ENCODE measurements at regions not wholly inside any gene's neighbourhood (a gene's known extent, or its start where the extent isn't known, plus 50 kb on each side); places are given as distances from the start of the nearest gene placed in this dataset.

DNA sequence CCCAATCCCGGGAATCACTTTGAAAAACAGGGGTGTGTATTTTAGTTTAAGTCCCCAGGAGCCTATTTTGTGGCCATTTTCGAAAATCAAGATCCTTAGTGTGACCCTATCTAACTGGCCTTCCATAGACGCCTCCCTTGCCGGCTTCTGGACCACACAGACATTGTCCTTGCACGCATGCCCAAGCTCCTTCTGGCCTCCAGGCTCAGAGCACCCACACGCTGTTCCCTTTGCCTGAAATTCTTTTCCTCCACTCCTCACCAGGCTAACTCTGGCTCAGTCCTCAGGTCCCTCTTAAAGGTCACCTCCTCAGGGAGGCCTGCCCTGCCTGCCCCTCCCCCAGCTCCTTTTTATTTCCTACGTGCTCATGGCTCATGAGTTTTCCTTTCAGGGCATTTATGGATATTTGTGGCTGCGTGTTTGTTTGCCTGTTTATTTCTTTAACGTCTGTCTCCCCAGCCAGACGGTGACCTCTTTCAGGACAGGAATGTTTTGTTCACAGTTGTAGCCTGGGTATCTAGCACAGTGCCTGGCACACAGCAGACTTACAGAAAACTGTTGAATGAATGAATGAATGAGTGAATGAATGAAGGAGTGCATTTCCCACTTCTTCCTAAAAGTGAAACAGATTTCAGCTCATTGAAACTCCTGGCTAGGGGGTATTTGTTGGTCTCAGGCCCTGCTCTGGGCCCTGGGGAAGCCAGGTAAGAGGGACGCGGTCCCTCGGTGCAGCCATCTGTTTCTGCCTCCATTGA is 79.1 kb upstream of the IER5L start:
- no peak for DNase-seq

DNA sequence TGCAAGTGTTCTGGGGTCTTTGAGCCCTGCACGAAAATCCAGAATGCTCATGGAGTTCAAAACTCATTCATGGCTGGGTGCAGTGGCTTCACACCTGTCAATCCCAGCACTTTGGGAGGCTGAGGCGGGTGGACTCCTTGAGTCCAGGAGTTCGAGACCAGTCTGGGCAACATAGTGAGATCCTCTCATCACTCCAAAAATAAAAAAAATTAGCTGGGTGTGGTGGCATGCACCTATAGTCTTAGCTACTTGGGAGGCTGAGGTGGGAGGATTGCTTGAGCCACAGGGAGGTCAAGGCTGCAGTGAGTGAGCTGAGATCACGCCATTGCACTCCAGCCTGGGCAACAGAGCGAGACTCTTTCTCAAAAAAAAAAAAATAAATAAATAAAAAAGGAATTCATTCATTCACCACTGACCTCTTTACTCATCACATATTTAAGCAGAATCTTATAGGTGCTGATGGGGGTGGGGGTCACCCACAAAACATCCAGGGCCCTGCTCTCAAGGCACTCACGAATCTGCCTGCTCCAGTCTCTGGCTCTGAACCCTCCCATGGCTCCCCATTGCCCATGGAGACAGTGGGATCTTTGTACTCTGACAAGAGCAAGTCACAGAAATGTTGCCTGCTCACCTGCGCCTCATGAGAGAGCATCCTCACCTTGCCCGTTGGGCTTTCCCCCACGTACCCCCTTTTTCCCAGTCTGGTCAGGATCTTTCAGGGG is 76.7 kb upstream of the IER5L start:
- DNase-seq: no peak

DNA sequence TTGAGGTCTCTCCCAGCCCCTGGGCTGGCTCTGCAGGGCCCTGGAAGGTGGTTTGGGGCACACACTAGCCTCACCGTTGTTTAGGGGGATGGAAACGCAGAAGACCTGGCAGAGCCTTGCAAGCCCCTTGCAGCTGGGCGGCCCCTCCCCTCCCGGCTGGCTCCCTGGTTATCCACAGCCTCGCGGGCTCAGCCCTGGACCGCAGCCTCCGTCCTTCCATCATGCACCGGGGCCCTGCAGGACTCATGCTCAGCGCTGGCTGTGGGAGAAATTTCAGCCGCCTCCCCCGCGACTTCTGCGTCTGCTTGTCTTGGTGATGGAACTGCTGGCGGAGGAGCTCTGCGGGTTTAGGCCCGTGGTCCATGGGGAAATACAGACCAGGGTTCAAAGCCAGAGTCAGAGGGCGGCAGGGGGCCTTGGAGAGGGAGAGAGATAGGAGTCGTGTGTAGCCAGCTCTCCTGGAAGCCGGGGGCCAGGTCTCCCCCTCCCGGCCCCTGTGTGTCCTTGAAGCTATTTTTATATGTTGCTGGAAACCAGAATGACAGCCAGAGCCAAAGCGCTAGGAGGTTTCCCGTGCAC is 75.8 kb upstream of the IER5L start:
- DNase-seq: no peak

DNA sequence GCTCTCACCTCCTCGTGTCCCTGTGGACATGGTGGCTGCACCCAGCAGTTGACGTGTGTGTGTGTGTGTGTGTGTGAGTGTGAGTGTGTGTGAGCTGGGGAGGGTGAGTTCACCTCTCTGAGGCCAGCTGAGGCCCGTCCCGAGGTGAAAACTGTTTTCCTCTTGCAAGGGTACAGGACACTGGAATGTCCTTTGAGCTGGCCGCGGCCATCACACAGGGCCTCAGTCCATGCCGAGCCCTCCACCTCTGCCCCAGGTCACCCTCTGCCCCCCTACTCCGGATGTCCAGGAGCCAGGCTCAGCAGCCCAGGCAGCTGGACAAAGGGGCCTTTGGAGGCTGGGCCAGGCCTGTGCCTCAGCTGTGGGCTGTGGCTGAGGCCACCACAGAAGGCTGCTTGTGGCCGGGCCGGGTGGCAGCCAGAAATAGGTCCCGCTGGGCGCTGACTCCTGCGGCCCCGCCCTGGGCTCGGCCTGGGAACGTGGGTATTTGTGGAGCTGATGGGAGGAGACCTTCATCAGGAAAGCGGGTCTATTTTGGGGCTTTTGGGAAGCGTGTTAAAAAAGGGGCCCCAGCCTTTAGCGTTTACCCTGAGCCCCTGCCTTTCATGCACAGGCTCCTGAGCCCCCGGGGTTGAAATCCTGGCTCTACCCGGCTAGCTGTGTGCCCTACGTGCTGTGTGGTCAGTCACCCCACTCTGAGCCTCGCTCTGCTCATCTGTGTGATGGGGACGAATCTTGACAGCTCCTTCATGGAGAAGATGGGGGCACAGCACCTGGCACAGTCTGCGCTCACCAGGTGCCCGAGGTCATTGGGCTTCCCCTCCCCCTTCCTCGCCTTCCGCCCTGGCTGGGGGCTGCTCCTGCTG is 75.1 kb upstream of the IER5L start:
- DNase-seq: no peak

DNA sequence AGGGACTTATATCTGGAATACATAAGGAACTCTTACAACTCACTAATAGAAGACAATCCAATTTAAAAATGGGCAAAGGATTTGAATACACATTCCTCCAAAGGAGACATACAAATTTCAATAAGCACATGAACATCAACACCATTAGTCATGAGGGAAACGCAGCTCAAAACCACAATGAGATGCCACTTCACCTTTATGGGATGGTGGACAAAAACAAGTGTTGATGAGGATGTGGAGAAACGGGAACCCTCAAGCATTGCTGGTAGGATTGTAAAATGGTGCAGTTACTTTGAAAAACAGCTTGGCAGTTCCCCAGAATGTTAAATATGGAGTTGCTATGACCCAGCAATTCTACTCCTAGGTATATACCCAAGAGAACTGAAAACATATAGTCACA is 72.7 kb upstream of the IER5L start:
- no peak for DNase-seq

DNA sequence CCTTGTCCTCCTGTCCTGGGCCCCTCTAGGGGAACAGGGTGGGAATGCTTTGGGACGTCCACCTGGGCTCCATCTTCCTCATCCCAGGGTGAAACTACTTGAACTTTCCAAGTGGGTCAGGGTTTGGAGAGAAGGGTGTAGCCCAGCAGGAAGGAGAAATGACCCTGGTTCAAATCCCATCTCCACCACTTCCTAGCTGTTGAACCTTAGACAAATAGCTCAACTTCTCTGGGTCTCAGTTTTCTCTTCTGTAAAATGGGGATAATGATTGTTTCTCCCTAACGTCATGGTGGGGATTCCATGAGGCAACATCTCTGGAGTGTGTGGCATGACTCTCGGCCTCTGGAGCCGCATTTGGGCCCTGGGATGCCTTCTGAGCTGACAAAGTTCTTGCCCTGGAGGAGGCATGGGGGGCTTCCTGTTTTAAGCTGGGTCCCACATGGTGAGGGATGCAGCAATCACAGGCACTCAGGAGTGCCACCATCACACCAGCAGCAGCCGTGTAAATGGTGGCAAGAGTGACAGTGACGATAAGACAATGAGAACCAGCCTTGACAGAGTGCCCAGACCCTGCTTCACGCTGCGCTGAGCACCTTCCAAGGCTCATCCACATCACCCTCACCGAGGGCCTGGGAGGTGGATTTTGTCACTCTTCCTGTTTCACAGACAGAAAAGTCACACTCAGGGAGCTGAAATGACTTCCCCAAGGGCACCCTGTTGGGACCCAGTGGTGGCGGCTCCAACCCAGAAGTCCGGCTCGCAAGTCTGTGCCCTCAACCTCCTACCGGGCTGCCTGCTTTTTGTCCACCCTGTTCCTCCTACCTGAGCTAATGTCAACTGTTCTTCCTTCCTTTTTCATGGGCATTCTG is 69.5 kb upstream of the IER5L start:
- no peak for DNase-seq

DNA sequence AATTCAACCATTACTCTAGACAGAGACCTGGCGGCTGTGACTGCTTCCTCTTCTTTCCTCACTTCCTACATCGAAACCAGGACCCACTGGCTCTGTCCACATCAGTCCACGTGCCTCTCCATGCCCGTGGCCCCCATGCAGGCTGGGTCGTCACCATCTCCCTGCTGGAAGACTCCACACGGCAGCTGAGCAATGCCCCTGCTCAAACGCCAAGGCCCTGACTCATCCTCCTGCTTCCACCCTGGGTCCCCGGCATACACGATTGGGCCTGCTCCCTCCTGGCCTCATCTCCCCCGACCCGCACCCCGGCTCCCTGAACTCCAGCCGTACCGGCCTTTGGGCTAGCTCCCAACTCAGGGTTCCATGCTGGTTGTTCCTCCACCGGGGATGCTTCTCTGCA is 67.2 kb upstream of the IER5L start:
- DNase-seq: no peak

DNA sequence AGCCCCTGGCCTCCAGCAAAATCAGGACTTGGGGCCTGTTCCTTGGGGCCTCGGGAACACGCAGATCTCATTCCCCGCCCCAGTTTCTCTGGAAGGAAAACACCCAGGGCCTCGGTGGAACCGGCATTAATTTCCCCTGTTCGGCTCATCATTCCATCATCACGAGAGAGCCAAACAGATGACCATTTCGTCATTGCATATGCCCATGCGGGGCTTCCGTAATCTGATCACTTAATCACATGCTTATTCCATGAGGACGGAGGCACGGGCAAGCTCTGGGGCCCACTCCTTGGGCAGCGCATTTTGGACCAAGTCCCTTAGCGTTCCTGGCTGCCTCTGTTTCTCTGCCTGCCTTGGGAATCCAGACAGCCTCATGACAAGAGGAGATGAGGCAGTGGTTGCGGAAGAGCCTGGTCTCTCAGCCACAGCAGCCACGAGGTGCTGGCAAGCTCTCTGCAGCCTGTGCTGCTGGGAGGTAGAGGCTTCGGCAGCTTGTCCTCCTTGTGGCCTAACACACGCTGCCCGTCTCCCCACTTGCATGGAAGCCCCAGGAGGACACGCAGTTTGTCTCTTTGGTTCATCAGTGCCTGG is 65.0 kb upstream of the IER5L start:
- DNase-seq: no peak

DNA sequence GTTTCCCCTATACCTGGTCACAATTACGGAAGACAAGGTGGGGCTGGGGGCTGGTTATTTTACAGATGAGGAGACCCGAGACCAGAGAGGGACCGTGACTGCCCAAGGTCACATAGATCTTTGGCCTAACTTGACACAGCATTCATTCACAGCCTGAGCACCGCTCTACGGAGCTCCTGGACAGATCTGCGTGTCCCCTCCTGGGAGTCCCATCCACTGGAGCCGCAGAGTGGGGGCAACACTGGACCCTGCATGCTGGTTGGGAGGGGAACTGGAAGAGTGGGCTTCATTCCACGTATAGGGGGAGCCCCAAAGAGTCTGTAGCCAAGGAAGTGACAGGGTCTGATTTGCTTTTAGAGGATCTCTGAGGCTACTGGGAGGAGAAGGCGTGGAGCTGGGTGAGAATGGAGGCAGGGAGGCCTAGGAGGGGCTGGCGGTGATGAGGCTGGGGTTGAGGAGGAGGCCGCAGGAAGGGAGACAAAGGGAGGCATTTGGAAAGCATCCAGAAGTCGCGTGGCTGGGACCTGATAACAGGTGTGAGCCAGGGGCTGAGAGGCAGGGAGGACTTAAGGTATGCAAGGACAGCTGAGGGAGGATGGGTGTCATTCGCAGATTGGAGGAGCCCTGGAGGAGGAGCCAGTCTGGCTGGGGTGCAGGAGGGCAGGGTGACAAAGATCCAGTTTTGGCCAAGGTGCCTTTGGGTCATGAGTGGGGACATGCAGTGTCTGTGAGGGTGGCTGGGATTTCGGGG is 64.3 kb upstream of the IER5L start:
- DNase-seq: no peak

DNA sequence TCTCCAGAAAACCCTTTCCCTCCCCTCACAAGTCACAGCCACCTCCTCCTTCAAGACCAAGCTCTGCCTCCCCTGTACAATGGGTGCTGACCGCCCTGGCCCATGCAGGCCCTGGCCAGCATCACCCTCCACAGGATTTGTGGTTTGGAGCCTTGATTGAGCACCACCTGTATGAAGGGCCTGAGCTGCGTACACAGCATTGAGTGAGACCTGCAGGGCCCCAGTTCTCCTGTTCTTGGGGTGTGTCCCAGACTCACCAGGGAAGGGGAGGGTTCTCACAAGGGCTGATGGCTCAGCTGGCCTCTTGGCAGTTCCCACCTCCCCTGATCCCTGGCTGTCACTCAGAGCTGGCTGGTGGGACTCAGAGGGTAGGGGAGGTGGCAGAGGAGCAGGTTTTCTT is 63.7 kb upstream of the IER5L start:
- no peak for DNase-seq

DNA sequence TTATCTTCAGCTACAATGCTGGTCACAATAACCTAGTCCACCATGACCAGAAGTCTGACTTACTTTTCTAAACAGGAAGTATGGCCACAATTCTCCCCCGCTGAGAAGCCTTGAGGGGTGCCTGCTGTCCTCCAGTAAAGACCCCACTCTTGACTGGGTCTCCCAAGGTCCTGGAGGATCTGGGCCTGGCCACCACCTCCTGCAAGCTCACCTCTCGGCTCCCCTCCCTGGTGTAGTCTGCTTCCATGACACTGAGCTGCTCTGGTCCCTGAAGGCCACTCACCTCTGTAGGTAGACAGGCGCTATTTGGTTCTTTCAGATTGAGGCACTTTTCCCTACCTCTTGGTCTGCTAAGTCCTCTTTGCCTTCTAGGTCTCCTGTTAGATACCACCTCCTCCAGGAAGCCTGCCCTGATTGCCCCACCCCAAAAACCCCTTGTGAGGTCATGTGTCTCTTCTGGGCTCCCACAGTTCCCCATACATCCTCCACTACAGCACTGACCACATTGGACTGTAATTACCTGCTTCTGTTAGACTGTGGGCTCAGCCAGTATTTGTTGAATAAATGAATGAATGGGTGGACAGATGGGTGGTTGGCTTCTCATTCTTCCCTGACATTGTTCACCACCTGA is 62.6 kb upstream of the IER5L start:
- DNase-seq: no peak

DNA sequence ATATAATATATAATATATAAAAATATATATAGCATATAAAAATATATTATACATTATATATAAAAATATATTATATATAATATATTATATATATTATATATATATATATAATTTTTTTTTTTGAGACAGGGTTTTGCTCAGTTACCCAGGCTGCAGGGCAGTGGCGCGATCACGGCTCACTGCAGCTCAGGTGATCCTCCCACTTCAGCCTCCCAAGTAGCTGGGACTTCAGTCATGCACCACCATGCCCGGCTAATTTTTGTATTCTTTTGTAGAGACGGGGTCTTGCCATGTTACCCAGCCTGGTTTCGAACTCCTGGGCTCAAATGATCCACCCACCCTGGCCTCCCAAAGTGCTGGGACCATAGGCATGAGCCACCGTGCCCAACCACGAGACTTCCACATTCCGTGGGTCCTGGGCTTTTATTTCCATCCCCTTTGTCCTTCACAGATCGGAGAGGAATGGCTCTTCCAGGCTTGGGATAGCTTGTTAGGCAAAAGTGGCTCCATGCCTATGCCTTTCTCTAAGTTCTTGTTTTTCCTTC is 62.0 kb upstream of the IER5L start:
- DNase-seq: no peak

DNA sequence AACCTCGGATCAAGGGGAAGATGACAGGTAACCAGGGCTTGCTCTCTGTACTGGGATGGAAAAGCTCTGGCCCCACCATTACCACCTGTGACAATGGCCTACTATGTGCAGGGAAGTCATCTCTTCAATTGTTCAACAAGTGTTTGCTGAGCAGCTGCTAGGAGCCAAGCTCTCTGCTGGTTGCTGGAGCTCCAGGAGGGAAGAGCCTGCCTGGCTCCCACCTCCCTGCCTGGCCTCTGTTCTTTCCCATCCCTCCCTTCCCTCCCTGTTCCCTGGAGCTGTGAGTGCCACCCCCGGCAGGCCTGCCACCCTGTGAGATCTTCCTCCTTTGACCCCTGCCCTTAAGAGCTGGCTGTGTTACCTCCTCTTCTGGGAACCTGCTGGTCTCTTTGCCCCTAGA is 59.7 kb upstream of the IER5L start:
- no peak for DNase-seq

DNA sequence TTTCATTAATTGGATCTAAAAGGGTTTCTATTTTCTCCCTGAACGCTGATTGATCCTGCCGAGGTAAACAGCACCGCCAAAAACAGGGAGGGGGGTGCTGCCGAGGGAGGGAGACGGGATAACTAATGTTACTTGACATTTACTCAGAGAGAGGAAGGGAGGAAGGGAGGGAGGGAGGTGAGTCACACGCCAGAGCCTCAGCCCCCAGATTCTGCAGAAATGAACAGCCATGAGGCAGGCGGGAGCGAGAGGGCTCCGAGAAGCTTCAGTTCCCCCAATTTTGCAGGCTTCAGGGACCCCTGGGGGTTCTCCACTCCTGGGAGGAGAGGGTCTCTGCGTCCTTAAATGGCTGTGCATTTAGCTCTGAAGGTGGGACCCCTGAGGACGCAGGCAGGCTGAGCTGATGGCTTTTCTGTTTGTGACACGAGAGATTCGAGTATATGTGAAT is 59.1 kb upstream of the IER5L start:
- DNase-seq: peak; percentile 43

DNA sequence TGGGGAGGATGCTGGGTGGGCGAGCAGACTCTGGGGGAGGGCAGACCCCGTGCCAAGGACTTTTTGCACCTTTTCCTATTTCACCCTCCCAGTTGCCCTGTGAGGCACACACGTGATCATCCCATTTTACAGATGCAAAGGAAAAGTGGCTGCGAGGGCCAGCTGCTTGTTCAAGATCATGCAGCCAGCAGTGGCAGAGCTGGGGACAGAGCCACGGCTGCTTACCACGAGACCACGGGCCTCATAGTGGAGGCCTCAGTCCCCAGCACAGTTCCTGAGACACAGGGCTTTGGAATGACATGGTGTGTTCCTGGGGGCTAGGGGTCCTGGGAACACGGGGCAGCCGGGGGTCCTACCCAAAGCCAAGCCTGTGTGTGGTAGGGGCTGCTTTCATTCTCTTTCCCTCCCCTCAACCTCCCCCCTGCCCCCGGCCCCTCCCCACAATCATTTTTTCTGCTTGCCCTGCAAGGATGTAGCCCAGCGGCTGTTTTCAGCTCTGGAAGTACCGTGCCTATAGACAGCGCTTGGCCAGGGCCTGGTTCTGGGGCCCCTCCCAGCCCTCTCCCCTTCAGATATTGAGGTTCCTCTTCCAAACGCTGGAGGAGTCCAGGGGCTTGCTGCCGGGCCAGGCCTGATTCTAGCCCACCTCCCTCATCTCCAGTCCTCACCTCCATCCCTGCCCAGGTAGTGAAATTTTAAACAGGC is 58.5 kb upstream of the IER5L start:
- no peak for DNase-seq

DNA sequence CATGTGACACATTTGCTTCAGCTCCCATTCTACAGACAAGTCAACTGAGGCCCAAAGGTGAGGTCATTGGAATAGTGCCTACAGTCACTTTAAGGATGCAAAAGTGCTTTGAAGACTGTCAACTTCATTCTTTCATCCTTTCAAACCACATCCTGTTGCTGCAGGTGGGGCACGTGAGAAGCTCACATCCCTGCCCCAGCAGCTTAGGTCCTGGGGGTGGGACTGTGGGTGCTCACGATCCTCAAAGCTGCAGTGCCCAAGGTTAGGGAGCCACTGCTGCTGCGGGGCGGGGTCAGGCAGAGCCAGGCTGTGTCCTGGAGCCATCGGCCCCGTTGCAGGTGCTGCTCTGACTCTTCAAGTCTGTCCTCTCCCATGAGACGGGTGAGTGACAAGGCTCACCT is 57.9 kb upstream of the IER5L start:
- DNase-seq: no peak

DNA sequence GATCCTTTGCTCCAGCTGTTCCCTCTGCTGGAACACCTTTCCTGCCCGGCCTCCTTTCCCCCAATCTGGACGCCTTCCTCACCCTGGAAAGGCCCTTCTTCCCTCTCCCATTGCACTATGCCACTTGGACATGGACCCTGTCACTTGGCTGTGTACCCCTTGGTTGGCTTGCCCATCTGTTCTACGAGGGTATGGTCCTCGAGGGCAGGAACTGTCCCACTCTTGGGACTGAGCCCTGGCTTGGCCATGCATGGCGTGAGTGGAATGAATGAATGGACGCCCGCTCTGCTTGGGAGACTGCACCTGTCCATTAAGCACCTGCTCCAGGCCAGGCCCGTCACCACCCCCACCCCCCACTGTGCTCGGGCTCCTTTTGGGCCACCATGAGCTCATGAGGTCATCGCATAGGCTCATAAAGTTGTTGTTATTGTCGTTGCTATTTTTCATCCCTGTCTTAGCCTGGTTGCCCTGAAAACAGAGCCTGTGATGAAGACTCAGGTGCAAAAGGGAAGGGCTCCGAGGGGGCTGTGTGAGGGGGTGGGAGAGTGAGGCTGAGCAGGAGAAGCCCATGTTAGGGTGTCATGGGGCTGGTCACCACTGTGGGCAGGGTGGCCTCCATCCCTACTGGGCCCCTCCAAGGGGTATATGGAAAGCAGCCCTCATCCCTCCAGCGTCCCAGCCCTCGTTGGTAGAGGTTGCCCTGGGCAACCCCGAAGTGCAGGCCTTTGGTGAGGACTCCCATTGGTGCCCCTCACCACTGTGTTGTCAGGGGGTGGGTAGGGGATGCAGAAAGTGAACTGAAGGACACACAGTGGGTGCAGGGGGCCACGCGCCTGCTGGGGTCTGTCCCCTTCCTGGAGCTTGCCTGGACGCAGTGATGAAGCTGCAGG is 57.2 kb upstream of the IER5L start:
- DNase-seq: no peak

DNA sequence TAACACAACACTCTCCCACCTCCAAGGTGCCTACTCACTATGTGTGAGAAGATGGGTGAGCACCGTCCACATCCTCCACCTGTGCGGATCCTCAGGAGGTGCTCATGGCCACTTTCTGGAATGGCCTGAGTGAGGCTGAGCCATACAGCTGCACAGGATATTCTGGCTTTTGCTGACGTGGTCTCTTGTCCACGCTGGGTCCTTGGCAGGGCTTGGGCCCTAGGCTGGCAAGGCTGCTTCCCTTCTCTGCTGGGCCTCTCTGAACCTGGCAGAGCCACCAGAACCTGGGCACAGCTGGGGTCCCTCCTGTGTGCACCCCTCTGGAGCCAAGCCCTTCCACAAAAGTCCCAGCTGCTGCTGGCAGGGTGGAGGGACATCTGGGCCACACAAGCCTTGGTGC is 56.4 kb upstream of the IER5L start:
- DNase-seq: no peak
